ENCODE measurements at regions not wholly inside any gene's neighbourhood (a gene's known extent, or its start where the extent isn't known, plus 50 kb on each side); places are given as distances from the start of the nearest gene placed in this dataset.
A peak's percentile ranks its signal among the peaks of the same experiment; 100 is the strongest.

DNA sequence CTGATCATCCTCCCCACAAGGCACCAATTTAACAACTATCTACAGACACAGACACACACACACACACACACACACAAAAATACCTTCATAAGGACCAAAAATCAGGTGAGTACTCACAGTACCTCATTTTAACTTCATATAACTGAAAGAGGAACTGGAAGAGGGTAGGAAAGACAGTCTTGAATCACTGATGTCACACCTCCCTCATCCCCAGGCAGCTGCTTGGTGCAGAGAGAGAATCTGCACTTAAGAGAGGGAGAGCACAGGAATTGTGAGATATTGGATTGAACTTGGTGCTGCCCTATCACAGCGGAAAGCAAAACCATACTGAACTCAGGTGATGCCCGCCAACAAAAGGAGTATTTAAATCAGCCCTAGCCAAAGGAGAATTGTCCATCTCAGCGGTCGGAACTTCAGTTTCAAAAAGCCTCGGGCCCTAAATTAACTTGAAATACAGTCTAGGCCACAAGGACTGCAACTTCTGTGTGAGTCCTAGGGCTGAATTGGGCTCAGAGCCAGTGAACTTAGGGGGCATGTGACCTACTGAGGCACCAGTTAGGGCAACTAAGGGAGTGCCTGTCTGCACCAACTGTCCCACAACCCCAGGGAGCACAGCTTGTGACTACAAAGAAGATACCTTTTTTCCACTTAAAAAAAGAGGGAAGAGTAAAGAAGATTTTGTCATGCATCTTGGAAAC lies 211.1 kb downstream of the LRATD1 start (continued):
- TF ChIP-seq RAD51 (IDR thresholded peaks at IDR 0.05) (no peak), SREBF1 (IDR thresholded peaks at IDR 0.05; ENCODE audit: low read length) (no peak), EGR1 (IDR thresholded peaks at IDR 0.05; ENCODE audit: borderline replicate concordance in 1 of 2, low read depth in 2 of 2, low read length in 2 of 2) (no peak), SMARCA5 (IDR thresholded peaks at IDR 0.05) (no peak), NFXL1 (IDR thresholded peaks at IDR 0.05; ENCODE audit: borderline replicate concordance) (no peak), JUNB (IDR thresholded peaks at IDR 0.05) (no peak), NR2C1 (IDR thresholded peaks at IDR 0.05) (no peak), SRF (IDR thresholded peaks at IDR 0.05; ENCODE audit: low read depth in 2 of 2, low read length in 2 of 2) (no peak), RUNX3 (IDR thresholded peaks at IDR 0.05; ENCODE audit: low read length) (no peak), TCF12 (IDR thresholded peaks at IDR 0.05; ENCODE audit: low read depth, low read length) (no peak), SUZ12 (IDR thresholded peaks at IDR 0.05; ENCODE audit: unreplicated experiment) (no peak), RAD21 (IDR thresholded peaks at IDR 0.05; ENCODE audit: insufficient read depth, low read depth, low read length) (no peak), PAX5 (IDR thresholded peaks at IDR 0.05; ENCODE audit: borderline replicate concordance, low read depth, low read length) (no peak), FOXM1 (IDR thresholded peaks at IDR 0.05; ENCODE audit: low read depth, low read length) (no peak), ZNF24 (IDR thresholded peaks at IDR 0.05) (0 out of 2 replicates have a peak, but pooled peaks have one; percentile 11), SPI1 (IDR thresholded peaks at IDR 0.05; ENCODE audit: borderline replicate concordance, insufficient read depth, low read depth, low read length) (peak; percentile 65), IKZF2 (IDR thresholded peaks at IDR 0.05) (peak in 1 of 2 experiments; percentile 33; a peak in 1 of 4 replicates), TCF7 (IDR thresholded peaks at IDR 0.05; ENCODE audit: borderline replicate concordance) (no peak), WRNIP1 (IDR thresholded peaks at IDR 0.05; ENCODE audit: borderline replicate concordance, low read depth, low read length) (no peak), POU2F2 (IDR thresholded peaks at IDR 0.05; ENCODE audit: borderline replicate concordance, low read depth, low read length) (no peak)
- TF ChIP-seq, protein P1, sequence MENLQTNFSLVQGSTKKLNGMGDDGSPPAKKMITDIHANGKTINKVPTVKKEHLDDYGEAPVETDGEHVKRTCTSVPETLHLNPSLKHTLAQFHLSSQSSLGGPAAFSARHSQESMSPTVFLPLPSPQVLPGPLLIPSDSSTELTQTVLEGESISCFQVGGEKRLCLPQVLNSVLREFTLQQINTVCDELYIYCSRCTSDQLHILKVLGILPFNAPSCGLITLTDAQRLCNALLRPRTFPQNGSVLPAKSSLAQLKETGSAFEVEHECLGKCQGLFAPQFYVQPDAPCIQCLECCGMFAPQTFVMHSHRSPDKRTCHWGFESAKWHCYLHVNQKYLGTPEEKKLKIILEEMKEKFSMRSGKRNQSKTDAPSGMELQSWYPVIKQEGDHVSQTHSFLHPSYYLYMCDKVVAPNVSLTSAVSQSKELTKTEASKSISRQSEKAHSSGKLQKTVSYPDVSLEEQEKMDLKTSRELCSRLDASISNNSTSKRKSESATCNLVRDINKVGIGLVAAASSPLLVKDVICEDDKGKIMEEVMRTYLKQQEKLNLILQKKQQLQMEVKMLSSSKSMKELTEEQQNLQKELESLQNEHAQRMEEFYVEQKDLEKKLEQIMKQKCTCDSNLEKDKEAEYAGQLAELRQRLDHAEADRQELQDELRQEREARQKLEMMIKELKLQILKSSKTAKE (IDR thresholded peaks at IDR 0.05; ENCODE audit: low read depth, poor library complexity, severe bottlenecking) = no peak
- TF ChIP-seq, protein P2, sequence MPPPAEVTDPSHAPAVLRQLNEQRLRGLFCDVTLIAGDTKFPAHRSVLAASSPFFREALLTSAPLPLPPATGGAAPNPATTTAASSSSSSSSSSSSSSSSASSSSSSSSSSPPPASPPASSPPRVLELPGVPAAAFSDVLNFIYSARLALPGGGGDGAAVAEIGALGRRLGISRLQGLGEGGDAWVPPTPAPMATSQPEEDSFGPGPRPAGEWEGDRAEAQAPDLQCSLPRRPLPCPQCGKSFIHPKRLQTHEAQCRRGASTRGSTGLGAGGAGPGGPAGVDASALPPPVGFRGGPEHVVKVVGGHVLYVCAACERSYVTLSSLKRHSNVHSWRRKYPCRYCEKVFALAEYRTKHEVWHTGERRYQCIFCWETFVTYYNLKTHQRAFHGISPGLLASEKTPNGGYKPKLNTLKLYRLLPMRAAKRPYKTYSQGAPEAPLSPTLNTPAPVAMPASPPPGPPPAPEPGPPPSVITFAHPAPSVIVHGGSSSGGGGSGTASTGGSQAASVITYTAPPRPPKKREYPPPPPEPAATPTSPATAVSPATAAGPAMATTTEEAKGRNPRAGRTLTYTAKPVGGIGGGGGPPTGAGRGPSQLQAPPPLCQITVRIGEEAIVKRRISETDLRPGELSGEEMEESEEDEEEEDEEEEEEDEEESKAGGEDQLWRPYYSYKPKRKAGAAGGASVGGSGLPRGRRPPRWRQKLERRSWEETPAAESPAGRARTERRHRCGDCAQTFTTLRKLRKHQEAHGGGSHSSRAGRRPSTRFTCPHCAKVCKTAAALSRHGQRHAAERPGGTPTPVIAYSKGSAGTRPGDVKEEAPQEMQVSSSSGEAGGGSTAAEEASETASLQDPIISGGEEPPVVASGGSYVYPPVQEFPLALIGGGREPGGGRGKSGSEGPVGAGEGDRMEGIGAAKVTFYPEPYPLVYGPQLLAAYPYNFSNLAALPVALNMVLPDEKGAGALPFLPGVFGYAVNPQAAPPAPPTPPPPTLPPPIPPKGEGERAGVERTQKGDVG (CRISPR knock-in tag; IDR thresholded peaks at IDR 0.05) = no peak
- TF ChIP-seq, protein P3, sequence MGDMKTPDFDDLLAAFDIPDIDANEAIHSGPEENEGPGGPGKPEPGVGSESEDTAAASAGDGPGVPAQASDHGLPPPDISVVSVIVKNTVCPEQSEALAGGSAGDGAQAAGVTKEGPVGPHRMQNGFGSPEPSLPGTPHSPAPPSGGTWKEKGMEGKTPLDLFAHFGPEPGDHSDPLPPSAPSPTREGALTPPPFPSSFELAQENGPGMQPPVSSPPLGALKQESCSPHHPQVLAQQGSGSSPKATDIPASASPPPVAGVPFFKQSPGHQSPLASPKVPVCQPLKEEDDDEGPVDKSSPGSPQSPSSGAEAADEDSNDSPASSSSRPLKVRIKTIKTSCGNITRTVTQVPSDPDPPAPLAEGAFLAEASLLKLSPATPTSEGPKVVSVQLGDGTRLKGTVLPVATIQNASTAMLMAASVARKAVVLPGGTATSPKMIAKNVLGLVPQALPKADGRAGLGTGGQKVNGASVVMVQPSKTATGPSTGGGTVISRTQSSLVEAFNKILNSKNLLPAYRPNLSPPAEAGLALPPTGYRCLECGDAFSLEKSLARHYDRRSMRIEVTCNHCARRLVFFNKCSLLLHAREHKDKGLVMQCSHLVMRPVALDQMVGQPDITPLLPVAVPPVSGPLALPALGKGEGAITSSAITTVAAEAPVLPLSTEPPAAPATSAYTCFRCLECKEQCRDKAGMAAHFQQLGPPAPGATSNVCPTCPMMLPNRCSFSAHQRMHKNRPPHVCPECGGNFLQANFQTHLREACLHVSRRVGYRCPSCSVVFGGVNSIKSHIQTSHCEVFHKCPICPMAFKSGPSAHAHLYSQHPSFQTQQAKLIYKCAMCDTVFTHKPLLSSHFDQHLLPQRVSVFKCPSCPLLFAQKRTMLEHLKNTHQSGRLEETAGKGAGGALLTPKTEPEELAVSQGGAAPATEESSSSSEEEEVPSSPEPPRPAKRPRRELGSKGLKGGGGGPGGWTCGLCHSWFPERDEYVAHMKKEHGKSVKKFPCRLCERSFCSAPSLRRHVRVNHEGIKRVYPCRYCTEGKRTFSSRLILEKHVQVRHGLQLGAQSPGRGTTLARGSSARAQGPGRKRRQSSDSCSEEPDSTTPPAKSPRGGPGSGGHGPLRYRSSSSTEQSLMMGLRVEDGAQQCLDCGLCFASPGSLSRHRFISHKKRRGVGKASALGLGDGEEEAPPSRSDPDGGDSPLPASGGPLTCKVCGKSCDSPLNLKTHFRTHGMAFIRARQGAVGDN (IDR thresholded peaks at IDR 0.05) = no peak

Data from GM12878 (cell line).